ENCODE measurements at regions not wholly inside any gene's neighbourhood (a gene's known extent, or its start where the extent isn't known, plus 50 kb on each side); places are given as distances from the start of the nearest gene placed in this dataset.

GRCh38 chr12:115708801-115709200 is 568.7 kb downstream of the MED13L start:
- FAIRE-seq (no peak), DNase-seq (ENCODE audit: extremely low read depth in 1 of 4, low spot score in 3 of 4) (no peak), ATAC-seq (no peak)
- Histone ChIP-seq H2AFZ (ENCODE audit: low read depth, low read length) (no peak overlapping the region), H3K27ac (ENCODE audit: extremely low read depth, low read depth, low read length) (no peak overlapping the region), H3K36me3 (ENCODE audit: control insufficient read depth, insufficient read depth, low read length) (no peaks in the 10 kb centered on the region), H3K4me1 (replicated peaks in 1 of 2; ENCODE audit: control insufficient read depth in 2 of 2, insufficient read depth in 2 of 2, low read length in 2 of 2) (no peaks in the 10 kb centered on the region), H3K9me3 (replicated peaks; ENCODE audit: control insufficient read depth, insufficient read depth, low read depth, low read length) (no peaks in the 10 kb centered on the region), H3K9me1 (ENCODE audit: control insufficient read depth, insufficient read depth, low read length) (no peaks in the 10 kb centered on the region), H3K79me2 (ENCODE audit: control insufficient read depth, insufficient read depth, low read length) (no peaks in the 10 kb centered on the region), H3K4me2 (ENCODE audit: insufficient read depth, low read length) (no peak overlapping the region), H4K20me1 (replicated peaks; ENCODE audit: control insufficient read depth, insufficient read depth, low read length) (no peaks in the 10 kb centered on the region), H3K4me3 (no peak overlapping the region), H3K9ac (ENCODE audit: insufficient read depth in 1 of 2, low read depth in 2 of 2, low read length in 2 of 2) (no peak overlapping the region), H3K27me3 (ENCODE audit: control insufficient read depth in 2 of 2, insufficient read depth in 2 of 2, low read length in 2 of 2) (no peaks in the 10 kb centered on the region)
- TF ChIP-seq TAF7 (tag; IDR thresholded peaks at IDR 0.05) (no peak), RBM25 (IDR thresholded peaks at IDR 0.05; ENCODE audit: low read depth, low read length, severe bottlenecking) (no peak), YY1 (IDR thresholded peaks at IDR 0.05; ENCODE audit: borderline replicate concordance in 1 of 3, control insufficient read depth in 1 of 3, extremely low read depth in 1 of 3, insufficient read depth in 3 of 3, insufficient read length in 1 of 3, insufficient replicate concordance in 2 of 3, low read depth in 1 of 3, low read length in 2 of 3) (no peak), ZNF124 (CRISPR knock-in tag; IDR thresholded peaks at IDR 0.05) (no peak), HDAC2 (IDR thresholded peaks at IDR 0.05) (no peak), ZHX1 (conservative IDR thresholded peaks at IDR 0.05; ENCODE audit: low read length) (no peak), ZNF212 (CRISPR knock-in tag; IDR thresholded peaks at IDR 0.05) (no peak), ZNF561 (CRISPR knock-in tag; conservative IDR thresholded peaks at IDR 0.05) (no peak), TAF9B (IDR thresholded peaks at IDR 0.05; ENCODE audit: partially characterized antibody) (no peak)
- TF ChIP-seq, protein P1, sequence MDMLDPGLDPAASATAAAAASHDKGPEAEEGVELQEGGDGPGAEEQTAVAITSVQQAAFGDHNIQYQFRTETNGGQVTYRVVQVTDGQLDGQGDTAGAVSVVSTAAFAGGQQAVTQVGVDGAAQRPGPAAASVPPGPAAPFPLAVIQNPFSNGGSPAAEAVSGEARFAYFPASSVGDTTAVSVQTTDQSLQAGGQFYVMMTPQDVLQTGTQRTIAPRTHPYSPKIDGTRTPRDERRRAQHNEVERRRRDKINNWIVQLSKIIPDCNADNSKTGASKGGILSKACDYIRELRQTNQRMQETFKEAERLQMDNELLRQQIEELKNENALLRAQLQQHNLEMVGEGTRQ (CRISPR knock-in tag; IDR thresholded peaks at IDR 0.05), result no peak
- TF ChIP-seq, protein P2, sequence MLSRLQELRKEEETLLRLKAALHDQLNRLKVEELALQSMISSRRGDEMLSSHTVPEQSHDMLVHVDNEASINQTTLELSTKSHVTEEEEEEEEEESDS (CRISPR knock-in tag; IDR thresholded peaks at IDR 0.05), result no peak
- TF ChIP-seq, protein P3, sequence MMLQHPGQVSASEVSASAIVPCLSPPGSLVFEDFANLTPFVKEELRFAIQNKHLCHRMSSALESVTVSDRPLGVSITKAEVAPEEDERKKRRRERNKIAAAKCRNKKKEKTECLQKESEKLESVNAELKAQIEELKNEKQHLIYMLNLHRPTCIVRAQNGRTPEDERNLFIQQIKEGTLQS (IDR thresholded peaks at IDR 0.05), result no peak
- TF ChIP-seq, protein P3 (CRISPR knock-in tag; conservative IDR thresholded peaks at IDR 0.05), result no peak
- TF ChIP-seq, protein P4, sequence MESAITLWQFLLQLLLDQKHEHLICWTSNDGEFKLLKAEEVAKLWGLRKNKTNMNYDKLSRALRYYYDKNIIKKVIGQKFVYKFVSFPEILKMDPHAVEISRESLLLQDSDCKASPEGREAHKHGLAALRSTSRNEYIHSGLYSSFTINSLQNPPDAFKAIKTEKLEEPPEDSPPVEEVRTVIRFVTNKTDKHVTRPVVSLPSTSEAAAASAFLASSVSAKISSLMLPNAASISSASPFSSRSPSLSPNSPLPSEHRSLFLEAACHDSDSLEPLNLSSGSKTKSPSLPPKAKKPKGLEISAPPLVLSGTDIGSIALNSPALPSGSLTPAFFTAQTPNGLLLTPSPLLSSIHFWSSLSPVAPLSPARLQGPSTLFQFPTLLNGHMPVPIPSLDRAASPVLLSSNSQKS (CRISPR knock-in tag; IDR thresholded peaks at IDR 0.05), result no peak
- BruUV-seq (replicated peaks), result no TSS peak
- in situ Hi-C loops (cut with MboI) (no loop called here), intact Hi-C loops (cut with micrococcal nuclease) (no loop called here)
- POLR2A ChIA-PET, result interaction anchor here (1.0 kb wide), 1 partner anchor 13 kb away, joined by 3 read pairs; no protein-coding TSS in a partner anchor
- 0% methylated on average over 2 of the region's 2 CpGs for WGBS (ENCODE audit: insufficient coverage, low coverage, missing lambda C conversion rate)
- CTCF ChIA-PET (ENCODE audit: low intra/inter-chr PET ratio), result no interaction called here

Data from K562 (cell line).